HG03095 (cell line): ENCODE measurements at regions not wholly inside any gene's neighbourhood (a gene's known extent, or its start where the extent isn't known, plus 50 kb on each side); places are given as distances from the start of the nearest gene placed in this dataset.

Source experiments
- ATAC-seq: cut with Tn5 transposase; IDR thresholded peaks from one replicate; pipeline ENCODE4 v1.9.1; 2021; ENCODE audit warnings: moderate library complexity; ENCODE audit not compliant: unreplicated experiment

- no peak for ATAC-seq
Observed at GRCh38 chrX:68897118-68897945, 68.5 kb downstream of the EFNB1 start.

- ATAC-seq, result no peak
Observed at GRCh38 chrX:68896581-68896980, 67.8 kb downstream of the EFNB1 start.

GRCh38 chrX:68895778-68896177 lies 67.0 kb downstream of the EFNB1 start:
- ATAC-seq, result no peak

- no peak for ATAC-seq
Observed at GRCh38 chrX:68895341-68895755, 66.5 kb downstream of the EFNB1 start.

GRCh38 chrX:68894513-68895340 lies 65.9 kb downstream of the EFNB1 start:
- ATAC-seq, result no peak

- ATAC-seq, result no peak
Observed at GRCh38 chrX:68894142-68894512, 65.3 kb downstream of the EFNB1 start.

GRCh38 chrX:68892651-68893050 lies 63.8 kb downstream of the EFNB1 start:
- ATAC-seq, result no peak

- ATAC-seq, result no peak
Observed at GRCh38 chrX:68892134-68892533, 63.3 kb downstream of the EFNB1 start.
